Activated naive CD4-positive, alpha-beta T cell (primary cell): ENCODE measurements at regions not wholly inside any gene's neighbourhood (a gene's known extent, or its start where the extent isn't known, plus 50 kb on each side); places are given as distances from the start of the nearest gene placed in this dataset.
"Not testable (repeated sequence)": the region's sequence is repeated elsewhere in the genome, so short reads cannot be mapped to it uniquely, and the experiment has no call there.

Source experiments
- DNase-seq, 4 experiments: peaks; one replicate each; lab custom pipeline; 2025; lab: John Stamatoyannopoulos, UW

GRCh38 chr12:61290473-61290872 is 969.7 kb upstream of the USP15 start:
- DNase-seq: no peak

DNA sequence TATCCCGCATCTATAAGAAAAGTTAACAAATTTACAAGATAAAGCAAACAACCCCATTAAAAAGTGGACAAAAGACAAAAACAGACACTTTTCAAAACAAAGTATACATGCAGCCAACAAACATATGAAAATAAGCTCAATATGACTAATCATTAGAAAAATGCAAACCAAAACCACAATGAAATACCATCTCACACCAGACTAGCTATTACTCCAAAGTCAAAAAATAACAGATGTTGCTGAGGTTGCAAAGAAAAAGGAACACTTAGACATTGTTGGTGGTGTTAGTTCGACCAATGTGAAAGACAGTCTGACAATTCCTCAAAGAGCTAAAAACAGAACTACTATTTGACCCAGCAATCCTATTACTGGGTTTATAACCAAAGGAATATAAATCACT is 968.6 kb upstream of the USP15 start:
- DNase-seq: no peak

DNA sequence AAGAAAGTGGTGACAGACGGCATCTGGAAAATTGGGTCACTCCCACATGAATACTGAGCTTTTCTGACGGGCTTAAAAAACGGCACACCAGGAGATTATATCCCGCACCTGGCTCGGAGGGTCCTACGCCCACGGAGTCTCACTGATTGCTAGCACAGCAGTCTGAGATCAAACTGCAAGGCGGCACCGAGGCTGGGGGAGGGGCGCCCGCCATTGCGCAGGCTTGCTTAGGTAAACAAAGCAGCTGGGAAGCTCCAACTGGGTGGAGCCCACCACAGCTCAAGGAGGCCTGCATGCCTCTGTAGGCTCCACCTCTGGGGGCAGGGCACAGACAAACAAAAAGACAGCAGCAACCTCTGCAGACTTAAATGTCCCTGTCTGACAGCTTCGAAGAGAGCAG is 966.2 kb upstream of the USP15 start:
- not testable (repeated sequence) for DNase-seq

DNA sequence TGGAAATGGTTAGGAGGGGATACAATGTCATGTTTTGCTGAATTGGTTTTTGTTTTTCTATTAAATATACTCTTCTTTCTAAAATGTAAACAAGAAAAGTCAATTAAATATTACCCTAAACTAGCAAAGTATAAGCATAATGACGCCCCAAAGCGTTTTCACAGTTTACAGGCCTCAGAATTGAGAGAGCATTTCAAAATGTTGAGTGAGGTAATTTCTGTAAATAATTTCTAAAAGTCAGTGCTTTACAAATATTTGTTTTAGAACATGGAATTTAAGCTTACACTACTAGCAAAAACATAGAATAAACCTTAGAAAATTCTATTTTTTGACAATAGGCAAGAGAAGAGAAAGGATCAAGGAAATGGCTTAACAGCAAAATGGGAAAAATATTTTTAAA is 958.4 kb upstream of the USP15 start:
- DNase-seq: no peak

GRCh38 chr12:61302282-61302681 is 957.9 kb upstream of the USP15 start:
- no peak for DNase-seq

GRCh38 chr12:61308220-61308619 is 952.0 kb upstream of the USP15 start:
- DNase-seq: no peak

DNA sequence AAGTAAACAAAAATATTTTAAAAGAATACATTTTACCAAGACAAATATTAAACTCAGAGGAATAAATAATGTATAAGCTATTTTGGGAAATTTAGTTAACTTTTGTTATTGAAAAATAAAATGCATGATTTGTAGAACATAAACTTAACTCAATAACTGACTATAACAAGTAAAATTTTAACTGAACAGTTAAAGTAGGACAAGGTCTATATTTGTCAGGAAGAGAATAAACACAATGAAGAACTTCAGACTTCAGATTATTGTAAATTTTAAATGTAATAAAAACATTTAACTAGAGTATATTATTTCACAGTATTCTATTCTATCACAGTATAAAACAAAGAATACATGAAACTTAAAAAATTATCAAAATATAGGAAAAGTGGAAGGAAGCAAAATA is 948.8 kb upstream of the USP15 start:
- no peak for DNase-seq

- DNase-seq: no peak
Measured at GRCh38 chr12:61348871-61349270, 911.3 kb upstream of the USP15 start.

DNA sequence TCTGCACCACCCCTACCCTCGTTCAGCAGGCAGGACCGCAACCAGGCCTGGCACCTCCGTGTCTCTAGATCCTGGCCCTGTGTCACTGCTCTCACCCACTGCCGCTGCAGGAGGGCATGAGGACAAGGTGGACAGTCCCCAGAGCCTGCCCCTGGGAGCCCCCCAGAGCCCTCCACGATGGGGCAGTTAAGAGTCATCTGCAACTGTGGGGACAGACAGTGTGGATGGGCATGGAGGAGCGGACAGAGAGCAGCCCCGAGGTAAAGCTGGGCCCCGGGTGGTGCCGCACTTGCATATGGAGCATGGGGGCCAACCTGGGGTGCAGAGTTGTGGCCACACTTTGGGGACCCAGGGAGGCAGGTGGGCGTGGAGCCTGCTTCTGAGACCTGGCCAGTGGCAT is 905.1 kb upstream of the USP15 start:
- no peak for DNase-seq

DNA sequence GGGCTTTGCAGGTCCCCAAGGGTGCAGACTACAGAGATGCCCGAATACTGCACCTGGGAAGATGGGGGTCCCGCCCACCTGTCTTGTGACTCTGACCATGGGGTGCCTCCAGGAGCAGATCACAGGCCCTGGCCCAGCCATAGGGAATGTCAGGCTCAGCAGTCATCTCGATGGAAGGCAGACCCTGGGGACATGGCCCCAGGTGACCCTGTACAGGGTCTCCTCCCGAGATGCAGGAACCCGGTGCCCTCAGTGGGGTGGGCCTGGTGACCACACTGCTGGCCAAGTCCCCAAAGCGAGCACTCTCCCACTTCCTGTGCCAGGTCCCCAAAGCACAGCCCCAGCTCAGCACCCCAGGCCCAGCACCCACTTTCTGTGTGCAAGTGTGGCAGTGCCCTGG is 903.7 kb upstream of the USP15 start:
- DNase-seq: no peak

DNA sequence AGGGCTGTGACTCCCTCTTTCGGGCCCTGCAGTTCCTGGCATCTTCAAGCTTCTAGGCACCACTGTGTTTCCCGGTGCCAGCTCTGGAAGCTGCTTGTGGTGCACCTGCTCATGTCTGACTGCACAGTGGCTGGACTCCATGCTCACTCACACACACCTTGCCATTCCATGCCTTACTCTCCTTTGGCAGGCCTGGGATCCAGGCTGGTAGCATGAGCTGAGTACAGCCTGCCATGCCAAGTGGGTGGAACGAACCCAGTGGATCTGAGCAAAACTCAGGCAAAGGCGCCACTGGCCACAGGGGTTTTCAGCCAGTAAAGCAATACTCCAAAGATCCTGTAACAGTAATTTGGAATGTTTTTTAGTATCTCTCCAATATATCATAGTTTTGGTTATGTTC is 902.7 kb upstream of the USP15 start:
- no peak for DNase-seq

GRCh38 chr12:61362037-61362436 is 898.2 kb upstream of the USP15 start:
- DNase-seq: no peak

- no peak for DNase-seq
Measured at GRCh38 chr12:61365001-61365400, 895.2 kb upstream of the USP15 start.

DNA sequence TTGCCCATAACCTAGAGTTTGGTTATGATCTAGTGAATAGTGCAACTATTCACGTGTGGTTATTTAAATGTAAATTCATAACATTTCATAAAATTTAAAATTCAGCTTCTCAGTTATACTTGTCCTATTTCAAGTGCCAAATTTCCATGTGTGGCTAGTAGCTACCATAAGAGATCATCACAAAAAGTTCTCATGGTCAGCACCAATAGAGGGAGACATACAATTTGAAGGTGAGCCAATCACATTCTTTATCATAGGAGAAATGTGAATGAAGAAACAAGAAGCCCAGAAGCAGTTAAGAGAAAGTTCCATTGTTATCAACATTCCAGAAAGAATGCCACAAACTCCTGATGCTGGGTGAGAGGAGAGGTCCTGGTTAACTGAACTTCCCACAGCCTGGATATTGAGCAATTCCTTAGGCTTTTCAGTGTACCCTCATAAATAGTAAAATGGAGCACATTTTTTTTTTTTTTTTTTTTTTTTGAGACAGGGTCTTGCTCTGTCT is 892.9 kb upstream of the USP15 start:
- no peak for DNase-seq

GRCh38 chr12:61369241-61369910 is 890.8 kb upstream of the USP15 start:
- DNase-seq: no peak

- DNase-seq: no peak
Measured at GRCh38 chr12:61384511-61384910, 875.7 kb upstream of the USP15 start.

- DNase-seq: no peak
Measured at GRCh38 chr12:61385771-61386170, 874.4 kb upstream of the USP15 start.

DNA sequence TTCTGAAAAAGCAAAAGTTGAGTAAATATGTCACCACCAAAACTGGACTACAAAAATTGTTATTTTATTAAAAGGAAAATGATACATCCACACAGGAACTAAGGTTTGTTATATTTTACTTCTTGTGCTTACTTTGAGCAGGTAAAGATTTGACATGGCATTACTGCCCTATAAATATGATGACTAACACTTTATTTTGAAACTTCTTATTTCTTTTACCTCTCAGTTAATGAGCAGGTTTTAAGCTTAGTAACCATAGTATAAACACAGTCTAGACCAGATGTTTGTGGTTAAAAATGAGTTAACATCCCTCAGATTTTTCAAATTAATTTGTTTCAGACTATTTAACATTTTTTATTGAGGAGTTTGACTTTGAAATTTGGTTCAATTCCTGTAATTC is 862.5 kb upstream of the USP15 start:
- DNase-seq: no peak

GRCh38 chr12:61412201-61412600 is 848.0 kb upstream of the USP15 start:
- DNase-seq: no peak

DNA sequence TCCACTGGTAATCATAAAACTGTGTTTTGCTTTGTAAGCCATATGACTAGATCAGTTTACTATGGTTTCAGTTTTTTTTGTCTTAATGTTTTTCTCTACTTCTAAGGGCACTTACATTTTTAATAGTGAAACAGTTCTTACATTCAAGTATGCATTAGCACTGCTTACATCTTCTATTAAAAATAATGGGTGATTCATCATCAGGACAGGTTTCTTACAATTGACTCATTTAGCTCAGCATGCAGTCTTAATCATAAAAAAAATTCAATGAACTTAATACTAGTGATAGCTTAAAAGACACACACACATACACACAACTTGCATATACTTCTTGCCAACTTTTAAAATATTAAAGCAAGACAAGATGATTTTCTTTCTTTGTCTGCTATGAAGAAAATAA is 845.7 kb upstream of the USP15 start:
- no peak for DNase-seq

DNA sequence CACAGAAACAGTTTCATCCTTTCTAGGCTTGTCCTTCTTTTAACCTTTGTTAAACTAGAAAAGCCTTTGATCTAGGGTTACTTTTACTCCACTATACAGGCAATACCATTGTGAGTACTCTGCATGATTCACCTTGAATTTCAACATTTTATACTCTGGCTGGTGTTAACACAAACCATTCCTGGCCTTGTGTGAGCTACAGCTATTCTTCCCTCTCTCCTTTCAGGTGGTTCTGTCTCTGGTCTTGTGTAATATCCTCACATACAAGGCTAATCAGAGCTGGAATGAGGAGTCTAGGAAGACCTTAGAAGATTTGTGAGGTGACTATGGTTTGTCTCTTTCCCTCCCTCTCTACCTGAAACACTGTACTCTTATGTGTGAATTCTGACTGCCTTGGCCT is 837.4 kb upstream of the USP15 start:
- DNase-seq: no peak

- no peak for DNase-seq
Measured at GRCh38 chr12:61452076-61452475, 808.1 kb upstream of the USP15 start.

DNA sequence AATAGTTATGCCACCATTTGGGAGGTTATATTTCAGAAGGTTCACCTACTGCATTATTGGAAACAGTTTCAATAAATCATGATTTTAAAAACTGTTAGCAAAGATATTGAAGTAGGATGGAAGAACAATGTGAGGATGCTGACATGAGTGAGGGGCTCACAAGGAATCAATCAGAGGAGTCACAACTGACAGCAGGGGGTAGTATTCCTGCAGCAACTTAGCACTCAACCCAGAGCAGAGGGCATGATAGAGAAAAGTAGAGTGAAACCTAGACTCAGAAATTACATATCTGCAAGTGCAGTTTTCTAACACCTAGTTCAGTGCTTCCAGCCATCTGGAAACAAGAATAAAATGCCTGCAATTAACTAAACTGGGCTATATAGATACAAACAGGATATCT is 772.5 kb upstream of the USP15 start:
- DNase-seq: no peak
